ENCODE measurements at regions not wholly inside any gene's neighbourhood (a gene's known extent, or its start where the extent isn't known, plus 50 kb on each side); places are given as distances from the start of the nearest gene placed in this dataset.
"Not testable (repeated sequence)": the region's sequence is repeated elsewhere in the genome, so short reads cannot be mapped to it uniquely, and the experiment has no call there.

DNA sequence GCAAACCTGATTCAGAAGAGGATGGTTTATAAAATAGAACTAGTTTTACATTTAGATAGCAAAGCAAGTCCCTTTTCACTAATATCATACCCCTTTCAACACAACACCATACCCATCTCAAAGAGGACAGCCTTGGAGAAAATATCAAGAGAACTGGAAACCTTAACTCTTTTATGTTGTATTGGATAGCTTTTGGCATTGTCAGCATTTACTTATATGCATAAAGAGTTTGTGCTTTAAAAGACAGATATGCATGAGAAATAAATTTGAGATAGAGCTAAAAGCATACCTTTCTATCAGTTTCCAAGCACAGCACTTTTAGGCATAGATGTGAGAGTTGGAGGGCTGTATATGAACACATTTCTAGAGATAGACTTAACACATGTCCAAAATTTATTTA lies 799.3 kb upstream of the ACO1 start:
- DNase-seq: no peak

DNA sequence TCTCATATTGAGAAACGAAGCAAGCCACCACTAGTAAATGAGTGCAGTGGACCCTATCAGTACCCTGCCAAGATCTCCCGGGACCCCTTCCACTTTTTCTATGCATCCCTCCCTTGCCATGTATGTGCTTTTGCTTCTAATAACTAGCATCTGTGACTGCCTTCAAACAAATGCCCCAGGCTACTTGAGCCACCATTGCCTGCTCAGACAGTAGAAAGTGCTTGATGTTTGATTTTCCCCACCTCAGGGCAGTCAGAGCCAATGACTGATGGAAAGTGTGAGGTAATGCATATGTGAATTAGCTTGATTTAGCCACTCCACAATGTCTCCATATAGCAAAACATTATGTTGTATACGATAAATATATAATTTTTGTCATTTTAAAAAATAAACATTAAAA lies 797.3 kb upstream of the ACO1 start:
- no peak for DNase-seq

DNA sequence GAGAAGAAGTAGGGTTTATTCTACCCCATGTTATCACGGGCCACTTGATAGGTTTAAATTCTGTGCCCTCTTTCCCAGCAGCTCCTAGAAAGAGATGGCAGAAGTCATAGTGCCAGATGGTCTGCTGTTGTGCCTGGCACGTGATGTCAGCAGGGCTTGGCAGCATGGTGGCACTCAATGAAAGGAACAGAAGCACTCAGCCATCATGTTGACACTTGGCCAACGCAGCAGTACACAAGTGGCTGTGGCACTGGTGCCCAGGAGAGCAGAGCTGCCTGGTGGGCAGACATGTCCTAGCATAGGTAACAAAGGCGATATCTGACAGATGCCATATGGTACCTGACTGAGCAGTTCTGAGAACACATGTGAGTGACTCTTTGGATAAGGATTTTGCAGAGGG lies 796.4 kb upstream of the ACO1 start:
- no peak for DNase-seq

DNA sequence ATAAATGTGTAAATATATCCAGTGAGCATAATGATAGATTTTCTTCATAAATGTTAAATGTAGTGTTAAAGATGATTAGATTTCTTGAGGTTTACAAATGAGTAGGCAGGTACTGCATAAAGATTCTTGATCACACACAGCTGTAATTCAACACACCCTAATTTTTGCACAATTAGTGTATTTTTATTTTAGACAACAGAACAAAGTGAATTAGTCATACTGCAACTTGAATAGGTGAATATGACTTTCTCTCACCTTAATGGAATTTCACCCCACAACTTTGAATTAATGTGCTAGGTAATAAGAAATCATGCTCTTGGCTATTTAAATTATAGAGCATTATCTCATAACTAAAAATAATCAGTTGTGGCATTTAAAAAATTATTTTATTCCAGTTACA lies 795.7 kb upstream of the ACO1 start:
- DNase-seq: no peak

DNA sequence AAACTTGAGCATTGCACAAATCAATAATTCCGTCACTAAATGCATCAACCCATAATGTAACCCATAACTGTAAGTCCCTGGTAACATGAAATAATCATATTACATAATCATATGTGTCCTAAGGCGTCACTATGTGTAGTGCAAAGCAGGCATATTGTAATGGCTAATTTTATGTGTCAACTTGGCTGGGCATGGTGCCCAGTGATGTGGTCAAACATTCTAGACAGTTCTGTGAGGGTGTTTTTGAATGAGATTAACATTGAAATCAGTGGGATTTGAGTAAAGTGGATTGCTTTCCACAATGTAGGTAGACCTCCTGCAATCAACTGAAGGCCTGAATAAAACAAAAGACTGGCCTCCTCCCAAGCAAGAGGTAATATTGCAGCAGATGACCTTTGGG lies 794.4 kb upstream of the ACO1 start:
- DNase-seq: no peak

DNA sequence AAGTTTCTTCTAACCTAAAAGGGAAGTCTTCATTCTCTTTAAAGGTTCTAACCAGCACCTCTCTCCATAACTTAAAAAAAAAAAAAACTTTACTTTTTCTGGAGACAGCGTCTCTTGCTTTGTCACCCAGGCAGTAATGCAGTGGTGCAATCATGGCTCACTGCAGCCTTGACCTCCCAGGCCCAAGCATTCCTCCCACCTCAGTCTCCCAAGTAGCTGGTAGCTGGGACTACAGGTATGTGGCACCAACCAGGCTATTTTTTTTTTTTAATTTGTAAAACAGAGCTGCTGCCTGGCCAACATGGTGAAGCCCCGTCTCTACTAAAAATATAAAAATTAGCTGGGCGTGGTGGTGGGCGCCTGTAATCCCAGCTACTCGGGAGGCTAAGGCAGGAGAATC lies 787.4 kb upstream of the ACO1 start:
- DNase-seq: not testable (repeated sequence)

DNA sequence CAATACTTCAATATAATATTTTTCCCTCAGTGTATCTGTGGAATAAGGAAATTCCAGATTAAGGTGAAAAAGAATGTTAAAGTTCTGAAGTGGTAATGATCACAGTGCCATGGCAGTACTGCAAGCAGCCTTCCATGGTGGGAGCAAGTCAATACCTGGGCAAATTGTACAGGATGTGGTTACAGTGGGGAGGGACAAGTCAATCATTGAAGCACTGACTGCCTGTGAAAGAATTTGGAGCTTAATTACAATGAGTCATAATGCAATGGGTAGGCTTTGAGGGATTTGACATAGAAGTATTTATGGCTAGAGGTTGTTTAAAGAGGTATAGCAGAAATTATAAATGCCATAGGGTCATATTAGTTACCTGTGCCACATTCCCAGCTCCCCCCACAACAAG lies 786.5 kb upstream of the ACO1 start:
- DNase-seq: no peak

DNA sequence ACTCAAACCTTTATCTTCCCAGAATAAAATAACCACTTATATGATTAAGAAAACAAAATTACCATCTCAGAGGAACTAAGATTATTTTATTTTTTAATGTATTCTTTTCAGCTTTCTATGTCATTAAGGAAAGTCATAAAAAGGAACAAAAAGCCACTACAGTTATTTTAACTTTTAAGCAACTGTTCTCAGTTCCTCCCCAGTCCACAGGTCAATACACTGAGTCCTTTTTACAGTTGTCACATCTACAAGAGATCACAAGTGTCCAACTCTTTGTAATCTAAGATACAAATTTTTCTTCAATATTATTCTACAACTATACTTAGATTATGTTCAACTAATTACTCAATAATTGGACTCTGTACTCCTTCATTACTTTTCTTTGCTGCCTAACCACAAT lies 782.8 kb upstream of the ACO1 start:
- DNase-seq: no peak

DNA sequence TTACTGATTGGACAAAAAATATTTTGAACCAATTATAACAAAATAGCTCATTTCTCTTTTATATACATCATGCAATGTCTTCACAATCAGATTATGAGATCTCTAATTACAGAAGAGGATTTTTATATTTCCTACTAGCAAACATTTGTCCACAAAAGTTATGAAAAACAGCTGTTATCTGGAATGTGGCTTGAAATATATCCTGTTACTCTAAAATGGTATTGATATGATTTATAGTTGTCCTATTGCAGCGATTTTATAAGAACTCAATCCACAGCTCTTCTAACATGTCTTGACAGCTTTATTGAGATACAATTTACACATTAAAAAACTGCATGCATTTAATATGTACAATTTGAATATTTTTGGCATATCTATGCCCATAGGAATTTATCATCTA lies 779.9 kb upstream of the ACO1 start:
- DNase-seq: no peak

DNA sequence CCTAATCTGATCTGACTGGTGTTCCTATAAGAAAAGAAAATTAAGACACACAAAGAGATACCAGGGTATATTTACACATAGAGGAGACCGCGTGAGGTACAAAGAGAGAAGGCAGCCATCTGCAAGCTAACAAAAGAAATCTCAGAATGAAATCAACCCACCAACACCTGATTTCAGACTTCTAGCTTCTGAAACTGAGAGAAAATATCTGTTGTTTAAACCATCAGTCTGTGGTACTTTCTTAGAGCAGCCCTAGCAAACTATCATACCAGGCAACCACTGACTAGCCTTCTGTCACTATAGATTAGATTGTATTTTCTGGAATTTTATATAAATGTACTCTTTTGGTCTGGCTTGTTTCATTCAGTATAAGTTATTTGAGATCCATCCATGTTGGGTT lies 779.3 kb upstream of the ACO1 start:
- no peak for DNase-seq

DNA sequence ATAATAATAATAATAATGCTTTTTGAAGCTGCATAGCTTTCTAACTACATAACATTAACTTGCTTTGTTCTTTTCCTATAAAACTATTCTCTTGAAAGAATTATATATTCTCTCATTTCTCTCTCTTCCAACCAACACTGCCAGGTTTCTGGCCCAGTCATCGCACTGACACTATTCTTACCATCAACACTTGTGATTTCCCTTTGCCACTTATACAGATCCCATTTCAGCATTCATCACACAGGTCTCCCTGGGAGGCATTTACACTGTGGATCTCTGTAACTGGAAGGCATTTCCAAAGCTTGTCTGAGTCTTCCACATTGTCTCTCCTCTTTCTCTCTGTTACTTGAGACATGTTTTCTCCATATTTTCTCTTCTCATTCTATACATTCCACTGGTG lies 777.8 kb upstream of the ACO1 start:
- no peak for DNase-seq

DNA sequence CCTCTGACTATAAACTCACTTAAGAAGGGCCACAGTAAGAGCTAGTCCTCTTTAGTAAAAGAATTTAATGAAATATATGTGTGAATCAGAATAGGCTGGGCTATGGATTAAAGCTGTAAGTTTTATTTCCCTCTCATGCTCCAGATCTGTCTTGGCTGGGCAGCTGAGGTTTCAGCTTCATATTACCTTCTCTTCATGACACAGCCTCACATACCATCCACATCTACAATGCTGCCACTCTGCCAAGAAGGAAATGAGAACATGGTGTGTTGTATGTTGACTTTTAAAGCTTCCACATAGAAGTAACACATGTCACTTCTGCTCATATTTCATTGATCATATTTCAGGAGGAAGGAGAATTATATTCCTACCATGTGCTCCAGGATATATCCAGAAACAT lies 776.0 kb upstream of the ACO1 start:
- no peak for DNase-seq

DNA sequence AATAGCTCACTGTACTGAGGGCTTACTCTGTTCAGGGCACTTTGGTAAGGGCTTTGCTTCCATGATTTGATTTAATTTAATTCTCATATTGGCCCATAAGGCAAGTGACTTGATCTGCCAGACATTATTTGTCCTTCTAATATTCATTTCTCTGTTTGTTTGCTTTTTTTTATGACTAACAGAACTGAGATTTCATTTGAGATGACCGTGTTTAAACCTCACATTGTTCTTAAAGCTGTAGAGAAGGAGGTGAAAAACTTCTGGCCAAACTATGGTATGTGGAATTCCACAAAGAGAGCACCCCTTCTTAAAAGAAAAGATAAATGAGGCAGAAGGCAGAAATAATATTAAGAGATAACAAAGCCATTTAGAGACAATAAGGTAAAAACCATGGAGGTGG lies 775.6 kb upstream of the ACO1 start:
- DNase-seq: no peak

DNA sequence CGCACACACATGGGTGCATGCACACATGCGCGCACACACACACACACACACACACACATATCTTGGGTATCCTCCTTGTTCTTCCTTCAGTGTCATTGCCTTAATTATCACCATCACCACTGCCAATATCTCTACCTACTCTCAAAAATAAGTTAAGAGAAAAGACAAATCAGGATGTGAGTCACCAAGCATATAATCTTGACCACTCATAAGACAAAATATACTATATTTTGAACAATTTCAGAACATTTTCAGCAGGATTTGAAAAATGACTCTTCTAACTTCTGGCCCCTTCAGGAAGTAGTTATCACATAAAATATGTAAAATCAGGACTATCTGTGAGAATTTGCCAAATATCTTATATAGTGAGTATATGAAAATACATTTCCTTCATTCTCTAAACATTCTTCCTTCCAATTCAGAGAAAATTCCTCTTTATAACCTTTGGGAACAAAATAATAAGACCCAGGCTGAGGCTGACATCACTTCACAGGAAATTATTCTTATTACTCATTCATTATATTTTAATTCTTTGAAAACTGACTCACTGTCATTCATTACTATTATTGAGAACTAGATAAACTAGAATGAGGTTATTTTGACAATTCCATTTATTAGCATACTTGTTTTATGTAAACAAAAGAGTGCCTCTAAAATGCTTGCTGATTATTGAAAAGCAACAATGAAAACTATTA lies 772.0 kb upstream of the ACO1 start:
- DNase-seq: no peak

DNA sequence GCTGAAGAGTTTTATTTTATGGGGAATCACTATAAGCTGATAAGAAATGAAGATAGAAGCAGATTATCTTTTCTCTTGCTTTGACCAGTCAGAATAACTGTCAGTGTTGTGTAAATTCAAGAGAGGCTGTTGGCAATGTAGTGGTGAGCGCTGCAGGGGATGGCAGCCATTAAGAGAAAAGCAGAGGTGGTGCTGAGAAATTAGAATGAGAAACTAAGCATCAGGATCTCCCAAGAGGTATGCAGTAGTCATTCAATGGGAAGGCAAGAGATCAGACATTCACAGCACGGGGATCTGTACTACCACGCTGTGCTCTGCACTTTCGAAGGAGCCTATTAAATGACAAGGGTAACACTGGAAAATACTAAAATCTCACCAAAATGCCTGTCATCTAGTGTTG lies 768.5 kb upstream of the ACO1 start:
- DNase-seq: no peak

DNA sequence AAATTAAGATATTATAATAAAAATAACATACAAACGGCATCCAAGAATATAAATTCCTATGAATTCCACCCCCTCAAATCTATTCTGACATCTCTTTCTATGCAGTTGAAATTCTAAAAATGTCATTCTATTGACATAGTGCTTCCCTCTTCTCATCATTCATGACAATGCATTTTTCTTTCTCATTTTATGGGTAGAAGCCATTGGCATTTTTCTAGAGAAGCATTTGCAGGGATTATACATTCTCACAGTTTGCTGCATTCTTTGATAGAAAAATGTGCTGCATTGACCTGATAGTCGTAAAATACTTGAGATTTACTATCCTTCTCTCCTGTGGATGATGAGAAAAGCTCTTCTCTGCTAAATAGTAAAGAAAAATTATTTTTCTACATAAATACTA lies 760.9 kb upstream of the ACO1 start:
- DNase-seq: no peak

DNA sequence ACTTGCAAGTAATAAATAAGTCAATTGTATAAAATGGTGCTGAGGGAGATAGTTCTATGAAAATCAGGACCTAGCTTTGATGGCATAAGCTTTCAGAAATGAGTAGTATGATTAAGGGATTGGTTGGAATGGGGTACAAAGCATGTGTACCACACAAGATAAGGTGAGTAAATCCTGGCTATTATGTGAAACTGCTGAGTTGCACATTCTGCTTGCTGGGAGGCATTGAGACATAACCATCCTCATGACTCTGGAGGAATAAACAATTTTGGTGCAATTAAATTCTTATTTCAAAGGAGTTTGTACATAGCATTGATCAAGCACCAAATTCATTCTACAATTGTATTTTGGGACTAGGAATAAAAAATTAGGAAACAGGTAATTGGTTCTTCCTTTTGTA lies 755.2 kb upstream of the ACO1 start:
- no peak for DNase-seq

DNA sequence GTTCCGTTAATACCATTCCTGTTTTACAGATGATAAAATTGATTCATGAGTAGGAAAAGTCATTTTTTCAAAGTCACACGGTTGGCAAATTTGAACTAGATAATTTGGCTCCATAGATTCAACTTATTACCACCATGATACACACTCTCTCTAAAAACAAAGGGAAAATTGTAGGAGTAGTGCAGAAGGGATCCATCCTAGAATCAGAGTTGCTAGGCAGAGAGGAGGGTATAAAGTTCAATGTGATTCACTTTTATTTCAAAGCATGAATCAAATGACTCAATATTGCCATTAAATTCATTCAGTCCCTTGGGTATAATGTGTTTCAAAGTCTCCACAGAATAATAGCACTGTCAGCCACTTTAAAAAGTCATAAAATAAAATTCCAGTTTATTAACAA lies 747.2 kb upstream of the ACO1 start:
- DNase-seq: no peak

DNA sequence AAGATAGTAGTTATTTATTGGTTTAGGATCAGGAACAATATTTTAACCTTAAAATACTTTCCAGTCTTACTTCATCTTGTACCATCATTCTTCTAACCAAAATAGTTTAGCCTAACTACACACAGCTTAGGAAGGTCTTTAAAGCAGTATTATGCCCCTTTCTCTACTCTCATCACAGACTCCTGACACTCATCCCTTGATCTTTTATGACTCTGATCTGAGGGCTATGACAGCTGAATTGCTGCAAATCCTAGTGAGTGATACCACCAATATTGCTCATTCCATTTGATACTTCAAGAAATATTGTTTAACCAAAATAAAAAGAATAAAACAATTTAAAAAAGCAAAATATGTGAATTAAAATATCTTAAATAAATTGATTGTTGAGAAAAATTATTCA lies 746.6 kb upstream of the ACO1 start:
- DNase-seq: no peak

DNA sequence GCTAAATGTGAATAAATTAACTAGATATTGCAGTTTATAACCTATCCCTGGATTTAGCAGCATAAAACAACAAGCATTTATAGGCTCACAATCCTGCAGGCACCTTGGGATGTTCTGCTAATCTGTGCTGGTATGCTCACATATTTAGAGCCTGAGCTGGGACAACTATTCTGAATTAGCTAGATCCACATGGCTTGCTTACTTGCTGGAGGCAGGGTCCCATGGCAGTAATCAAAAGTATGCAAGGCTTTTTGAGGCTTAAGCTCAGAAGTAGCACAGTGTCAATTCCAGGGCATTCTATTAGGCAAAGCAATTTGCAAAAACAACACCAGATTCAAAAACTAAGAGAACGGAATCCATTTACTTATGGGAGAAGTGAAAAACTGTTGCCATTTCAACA lies 745.0 kb upstream of the ACO1 start:
- no peak for DNase-seq

DNA sequence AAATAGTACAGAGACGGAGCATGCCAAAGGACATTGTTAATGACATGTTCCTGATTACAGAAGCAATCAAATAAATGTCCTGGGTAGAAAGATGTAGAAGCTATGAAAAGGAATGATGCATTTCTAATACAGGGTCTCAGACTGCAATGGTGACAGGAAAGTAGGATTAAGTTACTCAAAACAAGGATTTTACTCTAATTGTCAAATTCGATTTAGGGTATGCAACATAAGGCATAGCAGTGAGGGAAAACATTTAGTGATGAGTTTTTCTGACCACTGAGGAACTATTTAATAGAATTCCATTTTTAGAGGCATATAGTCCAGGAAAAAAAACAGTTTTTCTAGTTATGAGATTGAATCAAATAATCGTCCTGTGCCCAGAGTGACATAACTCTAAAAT lies 715.1 kb upstream of the ACO1 start:
- DNase-seq: no peak

DNA sequence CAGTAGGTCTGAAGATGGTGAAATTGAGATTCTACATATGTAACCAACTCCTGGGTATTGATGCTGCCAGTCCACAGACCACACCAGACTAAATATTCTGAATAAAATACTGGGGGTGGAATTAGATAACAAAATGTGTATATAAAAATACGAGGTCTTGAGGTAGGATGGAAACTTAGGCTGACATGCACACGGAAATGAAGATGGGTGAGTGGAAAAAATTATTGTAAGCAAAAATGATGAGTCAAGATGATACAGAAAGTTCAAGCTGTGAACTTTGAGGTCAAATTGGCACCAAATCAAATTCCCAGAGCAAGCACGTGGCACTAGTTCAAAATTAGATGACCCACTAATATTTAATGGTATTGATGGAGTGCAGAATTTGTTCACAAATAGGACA lies 713.4 kb upstream of the ACO1 start:
- no peak for DNase-seq

DNA sequence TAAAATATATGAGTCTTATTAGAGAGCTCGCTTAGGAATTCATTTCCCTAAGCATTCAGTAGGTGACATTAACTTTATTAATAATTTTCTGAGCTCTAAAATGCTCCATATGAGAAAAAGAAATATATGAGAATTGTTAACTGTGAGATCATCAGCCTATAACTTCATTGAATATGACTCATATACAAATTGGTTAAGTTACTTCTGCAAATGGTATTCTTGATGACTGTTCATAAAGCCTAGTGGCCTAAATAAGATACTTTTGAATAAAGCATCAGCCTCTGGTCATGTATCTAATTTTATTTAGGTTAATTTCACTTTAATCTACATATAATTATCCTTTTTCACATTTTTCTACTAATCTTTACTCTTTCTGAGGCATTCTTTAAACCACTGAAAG lies 710.2 kb upstream of the ACO1 start:
- peak; percentile 19 to 20 for DNase-seq

DNA sequence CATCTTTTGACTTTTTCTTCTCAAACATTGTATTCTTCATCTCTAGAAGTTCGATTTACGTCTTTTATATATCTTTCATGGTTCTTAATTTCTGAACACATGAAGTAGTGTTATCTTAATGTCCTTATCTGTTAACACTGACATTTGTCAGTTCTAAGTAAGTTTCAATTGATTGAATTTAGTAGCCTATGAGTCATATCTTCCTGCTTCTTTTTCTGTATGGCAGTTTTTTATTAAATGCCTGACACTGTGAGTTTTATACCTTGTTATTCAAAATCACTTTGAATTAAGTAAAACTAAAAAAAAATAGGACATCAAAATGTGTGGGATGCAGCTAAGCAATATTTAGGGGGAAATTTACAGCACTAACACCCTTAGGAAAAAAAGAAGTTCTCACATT lies 707.0 kb upstream of the ACO1 start:
- DNase-seq: no peak

DNA sequence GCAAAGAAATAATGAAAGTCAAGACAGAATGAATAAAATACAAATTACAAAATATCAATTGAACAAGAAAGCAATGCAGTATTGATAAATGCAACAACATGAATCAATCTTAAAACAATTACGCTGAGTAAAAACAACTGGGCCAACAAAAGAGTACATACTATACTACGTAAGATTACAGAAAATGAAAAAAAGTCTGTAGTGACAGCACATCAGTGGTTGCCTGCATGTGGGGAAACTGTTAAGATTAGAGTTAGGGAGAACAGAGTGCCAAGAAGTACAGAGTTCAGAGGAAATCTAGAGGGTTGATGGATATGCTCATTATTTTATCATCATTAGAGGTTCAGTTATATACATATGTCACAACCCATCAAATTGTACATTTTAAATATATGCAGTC lies 706.6 kb upstream of the ACO1 start:
- no peak for DNase-seq

DNA sequence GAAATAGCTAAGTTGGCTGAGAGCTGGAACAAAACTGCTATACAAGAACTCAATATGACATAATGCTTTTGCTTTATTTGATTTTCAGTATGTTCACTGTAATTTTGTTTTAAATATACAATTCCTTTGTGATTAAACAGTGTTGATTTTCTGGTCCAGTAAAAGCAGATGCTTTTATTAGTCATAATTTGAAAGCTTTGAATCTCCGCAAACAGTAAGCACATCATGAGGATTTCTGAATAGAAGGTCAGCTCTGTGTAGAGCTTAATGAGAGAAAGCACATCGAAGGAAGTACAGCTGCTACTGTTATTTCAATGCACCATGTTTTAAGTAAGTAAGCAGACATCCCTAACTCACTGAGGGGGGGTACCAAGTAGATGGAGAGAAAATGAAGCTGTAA lies 701.3 kb upstream of the ACO1 start:
- no peak for DNase-seq
